ENCODE measurements at regions not wholly inside any gene's neighbourhood (a gene's known extent, or its start where the extent isn't known, plus 50 kb on each side); places are given as distances from the start of the nearest gene placed in this dataset.

- Histone ChIP-seq H3K27me3 (ENCODE audit: insufficient read depth, insufficient read length) (no peaks in the 10 kb centered on the region), H3K9me3 (ENCODE audit: insufficient read depth, low read length) (no peaks in the 10 kb centered on the region), H3K4me1 (ENCODE audit: insufficient read depth, insufficient read length) (no peaks in the 10 kb centered on the region), H3K4me3 (ENCODE audit: insufficient read length, low read depth) (no peak overlapping the region), H3K9ac (ENCODE audit: insufficient read length, low read depth) (no peak overlapping the region), H3K36me3 (ENCODE audit: insufficient read depth, insufficient read length, low read length) (no peaks in the 10 kb centered on the region)
- no peak for DNase-seq (ENCODE audit: low read depth, low spot score)
- TF ChIP-seq ZNF274 (IDR thresholded peaks at IDR 0.05; ENCODE audit: low read depth, low read length) = no peak
Measured at GRCh38 chr4:28760003-28760402, 1899.4 kb downstream of the STIM2 start.

GRCh38 chr4:28772066-28772465 lies 1911.4 kb downstream of the STIM2 start:
- Histone ChIP-seq H3K9ac (ENCODE audit: insufficient read length, low read depth) (no peak overlapping the region), H3K27me3 (ENCODE audit: insufficient read depth, insufficient read length) (no peaks in the 10 kb centered on the region), H3K4me3 (ENCODE audit: insufficient read length, low read depth) (no peak overlapping the region), H3K4me1 (ENCODE audit: insufficient read depth, insufficient read length) (no peaks in the 10 kb centered on the region), H3K9me3 (ENCODE audit: insufficient read depth, low read length) (no peaks in the 10 kb centered on the region), H3K36me3 (ENCODE audit: insufficient read depth, insufficient read length, low read length) (no peaks in the 10 kb centered on the region)
- TF ChIP-seq SUZ12 (IDR thresholded peaks at IDR 0.05; ENCODE audit: extremely low read depth, insufficient read depth, insufficient read length) (no peak), ZNF274 (IDR thresholded peaks at IDR 0.05; ENCODE audit: low read depth, low read length) (no peak), YY1 (IDR thresholded peaks at IDR 0.05; ENCODE audit: insufficient read depth, insufficient read length) (no peak)
- no peak for DNase-seq (ENCODE audit: low read depth, low spot score)

GRCh38 chr4:28772788-28773187 lies 1912.1 kb downstream of the STIM2 start:
- no peak overlapping the region for H3K9ac ChIP-seq (ENCODE audit: insufficient read length, low read depth)
- no peak overlapping the region for H3K4me3 ChIP-seq (ENCODE audit: insufficient read length, low read depth)
- TF ChIP-seq SUZ12 (IDR thresholded peaks at IDR 0.05; ENCODE audit: extremely low read depth, insufficient read depth, insufficient read length) (no peak), ZNF274 (IDR thresholded peaks at IDR 0.05; ENCODE audit: low read depth, low read length) (no peak), YY1 (IDR thresholded peaks at IDR 0.05; ENCODE audit: insufficient read depth, insufficient read length) (no peak)
- H3K27me3 ChIP-seq (ENCODE audit: insufficient read depth, insufficient read length) = no peaks in the 10 kb centered on the region
- H3K4me1 ChIP-seq (ENCODE audit: insufficient read depth, insufficient read length) = no peaks in the 10 kb centered on the region
- H3K36me3 ChIP-seq (ENCODE audit: insufficient read depth, insufficient read length, low read length) = no peaks in the 10 kb centered on the region
- no peaks in the 10 kb centered on the region for H3K9me3 ChIP-seq (ENCODE audit: insufficient read depth, low read length)
- no peak for DNase-seq (ENCODE audit: low read depth, low spot score)

- no peak overlapping the region for H3K9ac ChIP-seq (ENCODE audit: insufficient read length, low read depth)
- no peaks in the 10 kb centered on the region for H3K27me3 ChIP-seq (ENCODE audit: insufficient read depth, insufficient read length)
- no peaks in the 10 kb centered on the region for H3K4me1 ChIP-seq (ENCODE audit: insufficient read depth, insufficient read length)
- no peaks in the 10 kb centered on the region for H3K36me3 ChIP-seq (ENCODE audit: insufficient read depth, insufficient read length, low read length)
- H3K9me3 ChIP-seq (ENCODE audit: insufficient read depth, low read length) = no peaks in the 10 kb centered on the region
- no peak overlapping the region for H3K4me3 ChIP-seq (ENCODE audit: insufficient read length, low read depth)
- no peak for DNase-seq (ENCODE audit: low read depth, low spot score)
- no peak for TF ChIP-seq YY1 (IDR thresholded peaks at IDR 0.05; ENCODE audit: insufficient read depth, insufficient read length)
Measured at GRCh38 chr4:28774344-28774743, 1913.7 kb downstream of the STIM2 start.

- no peaks in the 10 kb centered on the region for H3K27me3 ChIP-seq (ENCODE audit: insufficient read depth, insufficient read length)
- H3K9me3 ChIP-seq (ENCODE audit: insufficient read depth, low read length) = no peaks in the 10 kb centered on the region
- DNase-seq (ENCODE audit: low read depth, low spot score) = no peak
- H3K4me1 ChIP-seq (ENCODE audit: insufficient read depth, insufficient read length) = no peaks in the 10 kb centered on the region
- no peak overlapping the region for H3K9ac ChIP-seq (ENCODE audit: insufficient read length, low read depth)
- TF ChIP-seq ZNF274 (IDR thresholded peaks at IDR 0.05; ENCODE audit: low read depth, low read length) = no peak
- H3K4me3 ChIP-seq (ENCODE audit: insufficient read length, low read depth) = no peak overlapping the region
- H3K36me3 ChIP-seq (ENCODE audit: insufficient read depth, insufficient read length, low read length) = no peaks in the 10 kb centered on the region
Measured at GRCh38 chr4:28776004-28776403, 1915.4 kb downstream of the STIM2 start.

- no peak for DNase-seq (ENCODE audit: low read depth, low spot score)
- no peaks in the 10 kb centered on the region; the same call in 1 of the 2 replicates for H3K9me3 ChIP-seq (ENCODE audit: insufficient read depth, low read length)
- H3K4me1 ChIP-seq (ENCODE audit: insufficient read depth, insufficient read length) = no peaks in the 10 kb centered on the region
- no peaks in the 10 kb centered on the region for H3K27me3 ChIP-seq (ENCODE audit: insufficient read depth, insufficient read length)
- H3K36me3 ChIP-seq (ENCODE audit: insufficient read depth, insufficient read length, low read length) = no peaks in the 10 kb centered on the region
- H3K9ac ChIP-seq (ENCODE audit: insufficient read length, low read depth) = no peak overlapping the region
- no peak for TF ChIP-seq ZNF274 (IDR thresholded peaks at IDR 0.05; ENCODE audit: low read depth, low read length)
- no peak for TF ChIP-seq SUZ12 (IDR thresholded peaks at IDR 0.05; ENCODE audit: extremely low read depth, insufficient read depth, insufficient read length)
- TF ChIP-seq YY1 (IDR thresholded peaks at IDR 0.05; ENCODE audit: insufficient read depth, insufficient read length) = no peak
- no peak overlapping the region for H3K4me3 ChIP-seq (ENCODE audit: insufficient read length, low read depth)
Measured at GRCh38 chr4:28784188-28784587, 1923.5 kb downstream of the STIM2 start.

- no peak for DNase-seq (ENCODE audit: low read depth, low spot score)
- no peaks in the 10 kb centered on the region for H3K27me3 ChIP-seq (ENCODE audit: insufficient read depth, insufficient read length)
- H3K9ac ChIP-seq (ENCODE audit: insufficient read length, low read depth) = no peak overlapping the region
- no peak for TF ChIP-seq SUZ12 (IDR thresholded peaks at IDR 0.05; ENCODE audit: extremely low read depth, insufficient read depth, insufficient read length)
- no peak for TF ChIP-seq ZNF274 (IDR thresholded peaks at IDR 0.05; ENCODE audit: low read depth, low read length)
- TF ChIP-seq YY1 (IDR thresholded peaks at IDR 0.05; ENCODE audit: insufficient read depth, insufficient read length) = no peak
- H3K4me3 ChIP-seq (ENCODE audit: insufficient read length, low read depth) = no peak overlapping the region
- H3K9me3 ChIP-seq (ENCODE audit: insufficient read depth, low read length) = no peaks in the 10 kb centered on the region; the same call in 1 of the 2 replicates
- H3K4me1 ChIP-seq (ENCODE audit: insufficient read depth, insufficient read length) = no peaks in the 10 kb centered on the region
- no peaks in the 10 kb centered on the region for H3K36me3 ChIP-seq (ENCODE audit: insufficient read depth, insufficient read length, low read length)
Measured at GRCh38 chr4:28787947-28788346, 1927.3 kb downstream of the STIM2 start.

- H3K9me3 ChIP-seq (ENCODE audit: insufficient read depth, low read length) = no peaks in the 10 kb centered on the region; the same call in 1 of the 2 replicates
- H3K36me3 ChIP-seq (ENCODE audit: insufficient read depth, insufficient read length, low read length) = no peaks in the 10 kb centered on the region
- H3K9ac ChIP-seq (ENCODE audit: insufficient read length, low read depth) = no peak overlapping the region
- H3K4me3 ChIP-seq (ENCODE audit: insufficient read length, low read depth) = no peak overlapping the region
- no peak for DNase-seq (ENCODE audit: low read depth, low spot score)
- TF ChIP-seq SUZ12 (IDR thresholded peaks at IDR 0.05; ENCODE audit: extremely low read depth, insufficient read depth, insufficient read length) (no peak), ZNF274 (IDR thresholded peaks at IDR 0.05; ENCODE audit: low read depth, low read length) (no peak), YY1 (IDR thresholded peaks at IDR 0.05; ENCODE audit: insufficient read depth, insufficient read length) (no peak)
- no peaks in the 10 kb centered on the region for H3K27me3 ChIP-seq (ENCODE audit: insufficient read depth, insufficient read length)
- H3K4me1 ChIP-seq (ENCODE audit: insufficient read depth, insufficient read length) = no peaks in the 10 kb centered on the region
Measured at GRCh38 chr4:28788929-28789490, 1928.4 kb downstream of the STIM2 start.

Data from NT2/D1 (cell line).